K562 (cell line): ENCODE measurements at regions not wholly inside any gene's neighbourhood (a gene's known extent, or its start where the extent isn't known, plus 50 kb on each side); places are given as distances from the start of the nearest gene placed in this dataset.

Source experiments
- ARID4B ChIP-seq: sonication (generic); formaldehyde crosslinking; IDR thresholded peaks from 2 replicates; pipeline ENCODE4 v1.8.0; 2022; ENCODE audit warnings: mild to moderate bottlenecking, missing genetic modification reagents
- ETV6 ChIP-seq, 3 experiments: fragments of 150-350 bp in 1 of 3; sonication (generic) in 1 of 3; formaldehyde crosslinking in 1 of 3; IDR thresholded peaks; 2 replicates each; pipeline versions ENCODE4 v1.6.1 to v1.8.0; 2014 to 2022; ENCODE audit warnings: borderline replicate concordance in 2 of 3, low read depth in 2 of 3, antibody characterized with exemption in 1 of 3, low read length in 1 of 3, mild to moderate bottlenecking in 1 of 3, missing genetic modification reagents in 1 of 3
- MAZ ChIP-seq, 2 experiments: fragments of 450-650 bp in 1 of 2; sonication (generic) in 1 of 2; formaldehyde crosslinking; IDR thresholded peaks in 1 of 2; conservative IDR thresholded peaks in 1 of 2; 2 replicates each; pipeline versions ENCODE4 v1.4.0 to v1.5.0; 2020; ENCODE audit warnings: mild to moderate bottlenecking in 1 of 2, missing genetic modification reagents in 1 of 2
- MTA1 ChIP-seq: fragments of 450-650 bp; IDR thresholded peaks from 2 replicates; pipeline ENCODE4 v1.6.1; 2017; ENCODE audit warnings: borderline replicate concordance
- RREB1 ChIP-seq: fragments of 250-450 bp; sonication (Bioruptor Pico); IDR thresholded peaks from 2 replicates; pipeline ENCODE4 v1.4.0; 2020
- SFPQ ChIP-seq: fragments of 200-400 bp; formaldehyde crosslinking; IDR thresholded peaks from 2 replicates; pipeline ENCODE4 v1.6.1; 2017; ENCODE audit warnings: mild to moderate bottlenecking, low read depth, low read length, moderate library complexity
- U2AF2 ChIP-seq: fragments of 200-400 bp; formaldehyde crosslinking; optimal IDR thresholded peaks from 2 replicates; pipeline ENCODE3; 2017; ENCODE audit warnings: low read depth, mild to moderate bottlenecking, low read length
- ZNF217 ChIP-seq: sonication (generic); formaldehyde crosslinking; IDR thresholded peaks from 2 replicates; pipeline ENCODE4 v1.8.0; 2022; ENCODE audit warnings: mild to moderate bottlenecking, missing genetic modification reagents
- ZNF431 ChIP-seq: sonication (generic); formaldehyde crosslinking; IDR thresholded peaks from 2 replicates; pipeline ENCODE4 v1.8.0; 2022; ENCODE audit warnings: mild to moderate bottlenecking, missing genetic modification reagents

DNA sequence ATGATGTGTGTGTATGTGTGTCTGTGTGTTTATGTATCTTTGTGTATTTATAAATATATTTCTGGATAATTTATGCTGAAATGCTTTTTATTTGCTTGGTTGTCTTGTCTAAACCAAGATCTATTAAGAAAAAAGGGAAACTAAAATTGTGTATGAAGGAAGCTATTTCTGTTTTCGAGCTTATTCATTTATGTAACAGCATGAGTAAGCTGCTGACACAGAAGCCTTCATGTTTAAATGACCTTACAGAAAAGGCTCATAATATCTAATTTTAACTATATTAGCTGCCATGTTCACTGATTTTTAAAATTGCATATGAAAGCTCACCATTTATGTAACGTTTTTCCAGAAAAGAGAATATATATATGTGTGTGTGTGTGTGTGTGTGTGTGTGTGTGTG is 392.8 kb downstream of the PTH2R start:
- no peak for TF ChIP-seq ZNF431 (CRISPR knock-in tag)
- no peak for TF ChIP-seq U2AF2
- no peak for TF ChIP-seq ARID4B (CRISPR knock-in tag)
- TF ChIP-seq ZNF217 (CRISPR knock-in tag): no peak
- TF ChIP-seq MAZ (CRISPR knock-in tag; conservative IDR thresholded peaks at IDR 0.05 in 1 of 2, IDR thresholded peaks at IDR 0.05 in 1 of 2): no peak
- no peak for TF ChIP-seq SFPQ
- no peak for TF ChIP-seq ETV6 (IDR thresholded peaks at IDR 0.05; ENCODE audit: borderline replicate concordance in 1 of 2, low read depth in 2 of 2, low read length in 1 of 2)
- TF ChIP-seq ETV6 (CRISPR knock-in tag; IDR thresholded peaks at IDR 0.05; ENCODE audit: borderline replicate concordance): no peak
- TF ChIP-seq RREB1 (CRISPR knock-in tag): no peak
- TF ChIP-seq MTA1: no peak
